ENCODE measurements at regions not wholly inside any gene's neighbourhood (a gene's known extent, or its start where the extent isn't known, plus 50 kb on each side); places are given as distances from the start of the nearest gene placed in this dataset.

DNA sequence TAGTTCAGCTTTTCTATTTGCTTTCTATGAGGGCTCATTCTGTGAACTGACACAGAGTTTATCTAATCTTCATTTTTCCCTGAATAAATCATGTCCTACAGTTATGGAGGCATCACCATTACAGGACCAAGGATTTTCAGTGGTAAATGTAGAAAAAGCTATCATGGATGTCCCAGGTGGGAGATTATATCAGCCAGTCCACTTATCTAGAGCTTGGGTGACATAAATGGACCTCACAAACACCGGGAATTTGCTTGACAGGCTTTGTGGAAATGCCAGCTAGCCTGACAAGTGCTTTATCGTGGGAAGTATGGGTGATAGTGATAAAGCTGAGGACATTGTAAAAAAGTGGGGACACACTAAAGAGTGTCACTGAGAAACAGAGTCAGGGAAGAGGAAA is 1015.2 kb upstream of the SLIT2 start:
- TF ChIP-seq CTCF (conservative IDR thresholded peaks at IDR 0.05; ENCODE audit: low read depth, low read length) (no peak), EZH2 (IDR thresholded peaks at IDR 0.05; ENCODE audit: borderline replicate concordance, low read depth, low read length, poor library complexity, severe bottlenecking) (no peak)
